ENCODE measurements at regions not wholly inside any gene's neighbourhood (a gene's known extent, or its start where the extent isn't known, plus 50 kb on each side); places are given as distances from the start of the nearest gene placed in this dataset.

- no peak for DNase-seq (ENCODE audit: low spot score)
Observed at GRCh38 chr4:62243895-62244294, 1043.8 kb downstream of the ADGRL3 start.

DNA sequence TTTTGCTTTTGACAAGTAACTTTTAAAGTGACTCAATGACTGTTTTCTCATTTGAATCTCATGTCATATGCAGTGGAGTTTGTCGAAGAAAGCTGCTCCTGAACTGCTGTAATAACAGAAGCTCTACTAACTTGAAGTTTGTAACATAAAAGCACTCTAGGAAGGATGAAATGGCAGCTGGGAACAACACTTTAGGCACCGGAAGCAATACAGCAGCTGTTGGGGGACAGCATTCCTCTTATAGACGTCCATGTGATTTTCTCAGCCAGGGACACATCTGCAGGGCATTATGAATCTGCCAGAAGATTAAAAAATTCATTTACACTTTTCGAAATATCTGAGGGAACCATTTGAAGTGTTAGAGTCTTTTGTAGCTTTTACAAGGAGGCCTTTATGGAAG, 1035.8 kb downstream of the ADGRL3 start:
- DNase-seq (ENCODE audit: low spot score): no peak

DNA sequence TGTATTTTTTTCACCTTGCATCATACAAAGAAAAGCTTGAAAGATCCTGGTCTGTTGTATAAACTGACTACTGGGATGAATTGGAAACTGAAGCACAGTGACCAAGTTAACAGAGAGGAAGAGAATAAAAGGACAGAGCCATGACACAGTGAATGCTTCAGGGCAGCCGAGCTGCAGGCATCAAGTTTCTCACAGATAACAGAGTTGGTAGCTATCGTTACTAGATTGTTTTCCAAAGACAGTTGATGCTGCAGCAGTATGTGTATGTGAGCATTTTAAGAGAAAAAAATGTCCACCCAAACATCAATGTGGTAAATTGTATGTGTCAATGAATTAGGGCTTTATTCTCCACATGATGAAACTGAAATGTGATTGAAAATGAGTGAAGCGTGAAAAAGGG, 1032.7 kb downstream of the ADGRL3 start:
- DNase-seq (ENCODE audit: low spot score): no peak

DNA sequence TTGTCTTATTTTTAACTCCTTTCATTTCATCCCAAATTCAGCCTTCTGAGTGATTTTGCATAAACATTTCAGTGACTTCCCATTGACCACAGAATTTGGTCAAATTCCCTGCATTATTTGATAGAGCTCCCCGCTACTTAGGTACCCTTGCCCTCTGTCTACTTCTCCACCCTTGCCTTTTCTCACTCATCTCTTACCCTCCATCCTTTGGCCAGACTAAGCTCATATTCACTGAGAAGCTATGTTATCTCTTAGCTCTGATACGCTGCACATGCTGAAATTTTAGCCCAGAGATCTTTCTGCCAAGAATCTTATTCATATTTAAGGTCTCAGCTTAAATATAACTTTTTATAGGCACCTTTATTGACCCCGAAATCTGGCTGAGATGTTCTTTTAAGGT, 1031.9 kb downstream of the ADGRL3 start:
- no peak for DNase-seq (ENCODE audit: low spot score)

DNA sequence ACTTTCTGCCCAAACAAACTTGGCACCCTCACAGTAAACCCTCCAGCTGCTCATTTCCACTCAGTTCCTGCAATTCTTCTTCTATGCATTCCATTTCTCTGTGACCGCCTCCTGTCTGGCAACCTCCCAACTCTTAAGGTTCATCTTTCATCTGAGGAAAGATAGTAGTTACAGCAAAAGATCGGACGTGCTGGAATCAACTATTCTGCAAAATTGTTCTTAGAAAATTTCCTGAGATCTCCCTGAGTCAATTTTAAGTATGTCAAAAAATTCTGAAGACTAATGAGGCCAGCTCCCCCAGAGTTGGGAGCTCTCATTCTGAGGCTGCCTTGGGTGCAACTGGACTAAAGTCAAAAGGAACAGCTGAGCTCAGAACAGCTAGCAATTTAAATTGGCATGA, 1026.0 kb downstream of the ADGRL3 start:
- no peak for DNase-seq (ENCODE audit: low spot score)

- DNase-seq (ENCODE audit: low spot score): no peak
Observed at GRCh38 chr4:62222121-62222520, 1022.0 kb downstream of the ADGRL3 start.

GRCh38 chr4:62210486-62210885, 1010.4 kb downstream of the ADGRL3 start:
- no peak for DNase-seq (ENCODE audit: low spot score)

GRCh38 chr4:62209757-62210485, 1009.8 kb downstream of the ADGRL3 start:
- no peak for DNase-seq (ENCODE audit: low spot score)

GRCh38 chr4:62208921-62209320, 1008.8 kb downstream of the ADGRL3 start:
- DNase-seq (ENCODE audit: low spot score): no peak

DNA sequence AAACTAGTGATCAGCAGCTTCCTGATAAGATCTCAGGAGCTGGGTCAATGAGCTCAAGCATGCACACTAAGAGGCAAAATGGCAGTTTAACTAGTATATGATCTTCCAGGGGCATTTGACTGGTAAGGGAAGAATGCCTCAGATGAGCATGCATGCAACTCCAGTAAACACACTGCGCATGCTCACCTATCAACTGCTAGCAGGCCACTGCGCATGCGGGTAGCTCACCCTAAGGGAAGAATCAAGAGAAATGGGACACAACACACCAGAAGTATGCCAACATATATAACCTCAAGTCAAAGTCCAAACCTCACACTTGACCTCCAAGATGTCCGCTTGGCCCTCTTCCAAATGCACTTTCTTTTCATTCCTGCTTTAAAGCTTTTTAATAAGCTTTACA, 1004.0 kb downstream of the ADGRL3 start:
- no peak for DNase-seq (ENCODE audit: low spot score)

DNA sequence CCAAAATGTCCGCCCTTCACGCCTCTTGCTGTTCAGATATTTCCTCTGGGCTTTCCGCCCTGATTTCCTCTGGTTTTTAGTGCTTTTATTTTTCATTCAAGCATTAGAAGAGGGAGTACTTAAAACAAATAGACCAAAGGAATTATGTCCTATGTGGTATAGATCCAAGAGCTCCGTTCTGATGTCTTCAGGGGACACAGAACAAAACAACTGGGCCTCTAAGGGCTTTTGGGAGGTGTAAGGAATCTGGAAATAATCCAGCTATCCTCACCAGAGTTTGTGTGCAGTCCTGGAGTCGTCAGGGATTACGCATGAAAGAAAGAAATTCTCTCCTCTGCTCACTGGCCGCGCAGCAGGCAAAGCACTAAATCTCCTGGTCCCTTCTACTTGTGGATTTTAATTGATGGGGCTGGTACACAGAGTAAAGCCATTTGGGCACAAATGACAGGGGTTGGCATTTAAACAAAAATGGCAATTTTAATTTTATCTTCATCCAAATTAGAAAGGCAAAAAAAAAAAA, 999.2 kb downstream of the ADGRL3 start:
- DNase-seq (ENCODE audit: low spot score): no peak

GRCh38 chr4:62196338-62196737, 996.2 kb downstream of the ADGRL3 start:
- no peak for DNase-seq (ENCODE audit: low spot score)

GRCh38 chr4:62194342-62194741, 994.2 kb downstream of the ADGRL3 start:
- DNase-seq (ENCODE audit: low spot score): no peak

GRCh38 chr4:62193761-62194160, 993.6 kb downstream of the ADGRL3 start:
- no peak for DNase-seq (ENCODE audit: low spot score)

GRCh38 chr4:62191451-62192240, 991.5 kb downstream of the ADGRL3 start:
- no peak for DNase-seq (ENCODE audit: low spot score)

GRCh38 chr4:62170235-62170634, 970.1 kb downstream of the ADGRL3 start:
- no peak for DNase-seq (ENCODE audit: low spot score)

DNA sequence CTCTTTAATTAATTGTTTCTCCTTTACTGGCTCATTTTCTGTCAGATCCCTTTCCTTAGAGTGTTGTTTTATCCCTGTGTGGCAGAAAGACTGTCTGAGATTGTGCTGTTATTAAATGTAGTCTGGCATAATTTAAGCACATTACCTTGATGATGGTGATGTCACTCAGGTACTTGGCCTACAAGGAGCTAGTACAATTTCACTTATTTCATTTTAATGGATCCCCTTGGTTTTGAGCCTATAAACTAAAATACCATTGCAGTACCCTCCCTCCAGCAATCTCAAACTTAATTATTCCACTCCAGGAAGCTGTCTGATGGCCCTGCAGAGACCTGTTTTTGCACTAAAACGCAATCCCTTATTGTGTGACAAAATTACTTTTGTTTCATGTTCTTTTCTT, 968.6 kb downstream of the ADGRL3 start:
- DNase-seq (ENCODE audit: low spot score): no peak

- DNase-seq (ENCODE audit: low spot score): no peak
Observed at GRCh38 chr4:62162606-62163005, 962.5 kb downstream of the ADGRL3 start.

- no peak for DNase-seq (ENCODE audit: low spot score)
Observed at GRCh38 chr4:62161446-62161845, 961.3 kb downstream of the ADGRL3 start.

DNA sequence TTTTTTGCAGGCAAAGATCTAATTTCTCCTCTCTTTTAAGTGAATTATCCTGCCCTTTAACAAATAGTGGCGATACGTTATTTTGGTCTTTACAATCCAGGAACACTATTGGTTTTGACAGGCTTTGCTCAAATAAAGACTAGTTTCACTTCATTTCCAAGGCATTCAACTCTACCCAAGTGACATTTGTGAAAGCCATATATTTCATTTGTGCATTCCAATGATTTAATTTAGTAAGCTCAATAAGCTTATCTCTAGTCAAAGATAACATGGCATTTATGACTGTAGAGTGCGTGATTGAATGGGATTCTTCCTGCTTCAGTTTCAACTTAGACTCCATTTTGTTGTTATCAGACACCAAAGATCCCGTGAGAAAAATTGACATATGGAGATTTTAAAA, 959.8 kb downstream of the ADGRL3 start:
- no peak for DNase-seq (ENCODE audit: low spot score)

DNA sequence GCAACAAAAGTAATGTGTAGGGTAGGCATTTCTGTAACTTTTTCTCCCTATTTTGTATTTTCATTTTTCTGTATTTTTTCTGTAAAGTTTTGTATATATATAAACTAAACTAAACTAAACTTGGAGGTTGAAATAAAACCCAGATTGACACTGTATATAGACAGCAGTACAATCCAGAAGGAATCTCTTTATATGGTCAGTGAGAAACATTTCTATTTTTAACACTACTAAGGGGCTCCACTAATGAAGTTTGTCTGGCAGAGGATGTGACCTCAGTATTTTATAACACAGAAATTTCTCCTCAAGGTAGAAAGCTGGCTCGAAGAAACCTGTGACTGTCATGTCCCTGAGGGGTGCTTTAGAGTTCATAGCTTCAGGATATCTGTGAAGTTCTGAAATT, 959.2 kb downstream of the ADGRL3 start:
- DNase-seq (ENCODE audit: low spot score): no peak

DNA sequence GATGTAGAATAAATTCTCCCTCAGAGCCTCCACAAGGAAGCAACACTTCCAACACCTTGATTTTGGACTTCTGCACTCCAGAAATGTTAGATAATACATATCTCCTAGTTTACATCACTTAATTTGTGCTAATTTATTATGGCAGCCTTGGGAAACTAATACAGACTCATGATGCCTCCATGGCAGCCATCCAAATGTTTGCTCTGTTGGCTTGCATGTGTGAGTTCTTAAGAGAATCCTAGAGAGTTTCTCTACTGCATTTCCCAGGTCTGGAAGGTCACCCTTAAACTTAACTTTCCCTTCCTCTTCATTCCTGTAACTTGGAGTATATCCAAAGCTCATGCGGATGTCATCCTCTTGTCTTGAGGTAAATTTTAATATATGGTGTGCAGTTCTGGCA, 956.1 kb downstream of the ADGRL3 start:
- no peak for DNase-seq (ENCODE audit: low spot score)

GRCh38 chr4:62145276-62145675, 945.1 kb downstream of the ADGRL3 start:
- DNase-seq (ENCODE audit: low spot score): no peak

Data from NAMALWA (cell line).